ENCODE measurements at regions not wholly inside any gene's neighbourhood (a gene's known extent, or its start where the extent isn't known, plus 50 kb on each side); places are given as distances from the start of the nearest gene placed in this dataset.

- H3K4me1 ChIP-seq (ENCODE audit: control insufficient read depth in 5 of 5, insufficient read depth in 5 of 5, low read length in 5 of 5) = peaks cover 0 to 11% (median 10%) of the 10 kb centered on the region in 5 donors
- H3K9ac ChIP-seq (ENCODE audit: insufficient read depth in 1 of 2, low read length in 2 of 2) = no peak overlapping the region
- H3K27me3 ChIP-seq (ENCODE audit: control insufficient read depth in 3 of 3, insufficient read depth in 3 of 3, low read length in 2 of 3) = no peaks in the 10 kb centered on the region
- DNase-seq (peak in 1 of 3 donors; percentile 12), ATAC-seq (ENCODE audit: insufficient read depth, low FRiP score) (no peak)
- no peaks in the 10 kb centered on the region for H3K36me3 ChIP-seq (ENCODE audit: control insufficient read depth in 4 of 4, insufficient read depth in 4 of 4, low read length in 4 of 4)
- WGBS, 2 donors = 84 to 89% methylated on average over 4 of the region's 4 CpGs
- no peaks in the 10 kb centered on the region for H3K9me3 ChIP-seq (ENCODE audit: control insufficient read depth in 4 of 4, insufficient read depth in 3 of 4, low read length in 3 of 4)
- H3K27ac ChIP-seq (ENCODE audit: low read depth in 1 of 2, low read length in 1 of 2) = no peak overlapping the region
- no peak overlapping the region for H3K4me3 ChIP-seq
- TF ChIP-seq CTCF (IDR thresholded peaks at IDR 0.05; ENCODE audit: control extremely low read depth, extremely low read depth) = no peak
Measured at GRCh38 chr17:65368341-65368740, 193.1 kb downstream of the AXIN2 start.

GRCh38 chr17:65366102-65366844 is 195.2 kb downstream of the AXIN2 start:
- no peak overlapping the region for H3K4me3 ChIP-seq
- H3K27me3 ChIP-seq (ENCODE audit: control insufficient read depth in 3 of 3, insufficient read depth in 3 of 3, low read length in 2 of 3) = no peaks in the 10 kb centered on the region
- no peaks in the 10 kb centered on the region for H3K36me3 ChIP-seq (ENCODE audit: control insufficient read depth in 4 of 4, insufficient read depth in 4 of 4, low read length in 4 of 4)
- no peaks in the 10 kb centered on the region for H3K9me3 ChIP-seq (ENCODE audit: control insufficient read depth in 4 of 4, insufficient read depth in 3 of 4, low read length in 3 of 4)
- DNase-seq (no peak), ATAC-seq (ENCODE audit: insufficient read depth, low FRiP score) (no peak)
- 91 to 94% methylated on average over 15 of the region's 15 CpGs for whole genome bisulfite sequencing, 2 donors
- TF ChIP-seq CTCF (IDR thresholded peaks at IDR 0.05; ENCODE audit: control extremely low read depth, extremely low read depth) = no peak
- no peak overlapping the region for H3K9ac ChIP-seq (ENCODE audit: insufficient read depth in 1 of 2, low read length in 2 of 2)
- no peak overlapping the region for H3K27ac ChIP-seq (ENCODE audit: low read depth in 1 of 2, low read length in 1 of 2)
- peaks cover 0 to 11% (median 9%) of the 10 kb centered on the region in 5 donors for H3K4me1 ChIP-seq (ENCODE audit: control insufficient read depth in 5 of 5, insufficient read depth in 5 of 5, low read length in 5 of 5)

- H3K27ac ChIP-seq (ENCODE audit: low read depth in 1 of 2, low read length in 1 of 2) = no peak overlapping the region
- ATAC-seq (ENCODE audit: insufficient read depth, low FRiP score) = no peak
- no peaks in the 10 kb centered on the region for H3K9me3 ChIP-seq (ENCODE audit: control insufficient read depth in 4 of 4, insufficient read depth in 3 of 4, low read length in 3 of 4)
- DNase-seq = no peak
- no peak overlapping the region for H3K9ac ChIP-seq (ENCODE audit: insufficient read depth in 1 of 2, low read length in 2 of 2)
- WGBS, 2 donors = 70 to 75% methylated on average over 11 of the region's 11 CpGs
- peaks cover 0 to 1% (median 0%) of the 10 kb centered on the region in 5 donors for H3K4me1 ChIP-seq (ENCODE audit: control insufficient read depth in 5 of 5, insufficient read depth in 5 of 5, low read length in 5 of 5)
- TF ChIP-seq CTCF (IDR thresholded peaks at IDR 0.05; ENCODE audit: control extremely low read depth, extremely low read depth) = no peak
- H3K4me3 ChIP-seq = no peak overlapping the region
- H3K36me3 ChIP-seq (ENCODE audit: control insufficient read depth in 4 of 4, insufficient read depth in 4 of 4, low read length in 4 of 4) = no peaks in the 10 kb centered on the region
- H3K27me3 ChIP-seq (ENCODE audit: control insufficient read depth in 3 of 3, insufficient read depth in 3 of 3, low read length in 2 of 3) = no peaks in the 10 kb centered on the region
Measured at GRCh38 chr17:65365169-65365568, 196.3 kb downstream of the AXIN2 start.

GRCh38 chr17:65364438-65364837 is 197.0 kb downstream of the AXIN2 start:
- H3K9ac ChIP-seq (ENCODE audit: insufficient read depth in 1 of 2, low read length in 2 of 2) = no peak overlapping the region
- DNase-seq (no peak), ATAC-seq (ENCODE audit: insufficient read depth, low FRiP score) (no peak)
- no peak overlapping the region for H3K4me3 ChIP-seq
- TF ChIP-seq CTCF (IDR thresholded peaks at IDR 0.05; ENCODE audit: control extremely low read depth, extremely low read depth) = no peak
- no peaks in the 10 kb centered on the region for H3K9me3 ChIP-seq (ENCODE audit: control insufficient read depth in 4 of 4, insufficient read depth in 3 of 4, low read length in 3 of 4)
- H3K27me3 ChIP-seq (ENCODE audit: control insufficient read depth in 3 of 3, insufficient read depth in 3 of 3, low read length in 2 of 3) = no peaks in the 10 kb centered on the region
- WGBS, 2 donors = 88 to 90% methylated on average over 7 of the region's 7 CpGs
- H3K27ac ChIP-seq (ENCODE audit: low read depth in 1 of 2, low read length in 1 of 2) = no peak overlapping the region
- H3K36me3 ChIP-seq (ENCODE audit: control insufficient read depth in 4 of 4, insufficient read depth in 4 of 4, low read length in 4 of 4) = no peaks in the 10 kb centered on the region
- no peaks in the 10 kb centered on the region for H3K4me1 ChIP-seq (ENCODE audit: control insufficient read depth in 5 of 5, insufficient read depth in 5 of 5, low read length in 5 of 5)

Data from lung (tissue), 11 donors.